GM10248 (cell line): ENCODE measurements at regions not wholly inside any gene's neighbourhood (a gene's known extent, or its start where the extent isn't known, plus 50 kb on each side); places are given as distances from the start of the nearest gene placed in this dataset.
"Not testable (repeated sequence)": the region's sequence is repeated elsewhere in the genome, so short reads cannot be mapped to it uniquely, and the experiment has no call there.

Source experiments
- CTCF ChIA-PET: fragments of 300-600 bp; sonication (Branson Sonifier 250); formaldehyde crosslinking; extraction: SDS; loops from one replicate; lab custom pipeline; 2021; ENCODE audit warnings: antibody characterized with exemption; lab: Yijun Ruan, JAX
- POLR2A ChIA-PET: fragments of 350-650 bp; sonication (Branson Sonifier 250); formaldehyde crosslinking; extraction: SDS; loops from one replicate; lab custom pipeline; 2020; ENCODE audit warnings: antibody characterized with exemption; lab: Yijun Ruan, JAX
- DNase-seq: peaks from one replicate; pipeline ENCODE4 v3.0.0; 2012; ENCODE audit errors: extremely low spot score
- CTCF ChIP-seq: IDR thresholded peaks from 2 replicates; pipeline ENCODE4 v1.5.1; 2012; ENCODE audit warnings: mild to moderate bottlenecking, low read depth; ENCODE audit errors: extremely low read depth, missing control alignments, control extremely low read depth

GRCh38 chr10:90031776-90032175, 330.4 kb downstream of the KIF20B start:
- ChIA-PET CTCF (no interaction called here), POLR2A (no interaction called here)
- no peak for DNase-seq
- TF ChIP-seq CTCF = no peak

GRCh38 chr10:90032519-90032918, 331.1 kb downstream of the KIF20B start:
- TF ChIP-seq CTCF = no peak
- ChIA-PET CTCF (no interaction called here), POLR2A (no interaction called here)
- no peak for DNase-seq

GRCh38 chr10:90034862-90035261, 333.5 kb downstream of the KIF20B start:
- ChIA-PET POLR2A (interaction anchor here (0.7 kb wide), 1 partner anchor 15 kb away, joined by 3 read pairs; no protein-coding TSS in a partner anchor), CTCF (interaction anchor here (1.6 kb wide), 1 partner anchor 17 kb away, joined by 6 read pairs; no protein-coding TSS in a partner anchor)
- not testable (repeated sequence) for DNase-seq

GRCh38 chr10:90041585-90041984, 340.2 kb downstream of the KIF20B start:
- CTCF ChIA-PET = interaction anchor here (1.3 kb wide), 1 partner anchor 10 kb away, joined by 5 read pairs; no protein-coding TSS in a partner anchor
- no peak for TF ChIP-seq CTCF
- DNase-seq = no peak
- POLR2A ChIA-PET = no interaction called here

- DNase-seq = no peak
- no peak for TF ChIP-seq CTCF
- CTCF ChIA-PET = interaction anchor here (1.0 to 1.8 kb wide), 3 partner anchors 10 to 22 kb away, joined by 3 to 5 read pairs (median 4); no protein-coding TSS in a partner anchor
- POLR2A ChIA-PET = no interaction called here
Measured at GRCh38 chr10:90042075-90042474, 340.7 kb downstream of the KIF20B start.

- TF ChIP-seq CTCF = no peak
- ChIA-PET CTCF (no interaction called here), POLR2A (no interaction called here)
- DNase-seq = peak; percentile 12
Measured at GRCh38 chr10:90047243-90047729, 345.9 kb downstream of the KIF20B start.

GRCh38 chr10:90051053-90051452, 349.7 kb downstream of the KIF20B start:
- DNase-seq = no peak
- POLR2A ChIA-PET = no interaction called here
- CTCF ChIA-PET = interaction anchor here (1.2 to 2.4 kb wide), 4 partner anchors 8 to 12 kb away, joined by 3 to 12 read pairs (median 5); no protein-coding TSS in a partner anchor
- no peak for TF ChIP-seq CTCF
